CD4-positive, alpha-beta T cell treated with Interleukin-1 beta for 1 hour (primary cell): ENCODE measurements at regions not wholly inside any gene's neighbourhood (a gene's known extent, or its start where the extent isn't known, plus 50 kb on each side); places are given as distances from the start of the nearest gene placed in this dataset.

Source experiments
- DNase-seq, 2 donors: peaks; one replicate each; pipeline ENCODE4 v3.0.0-alpha.2; 2020 to 2022

- DNase-seq: no peak
Measured at GRCh38 chr18:60987963-60988362, 345.3 kb upstream of the CDH20 start.

GRCh38 chr18:60996326-60996725 is 336.9 kb upstream of the CDH20 start:
- DNase-seq: no peak

- DNase-seq: no peak
Measured at GRCh38 chr18:60996822-60997221, 336.4 kb upstream of the CDH20 start.

- DNase-seq: no peak
Measured at GRCh38 chr18:61001138-61001537, 332.1 kb upstream of the CDH20 start.

- DNase-seq: no peak
Measured at GRCh38 chr18:61006687-61007224, 326.5 kb upstream of the CDH20 start.

- DNase-seq: no peak
Measured at GRCh38 chr18:61019338-61020301, 313.6 kb upstream of the CDH20 start.

GRCh38 chr18:61025596-61025995 is 307.6 kb upstream of the CDH20 start:
- no peak for DNase-seq

- DNase-seq: no peak
Measured at GRCh38 chr18:61031626-61032025, 301.6 kb upstream of the CDH20 start.

- no peak for DNase-seq
Measured at GRCh38 chr18:61034580-61034979, 298.6 kb upstream of the CDH20 start.

- DNase-seq: no peak
Measured at GRCh38 chr18:61039251-61039650, 294.0 kb upstream of the CDH20 start.

- no peak for DNase-seq
Measured at GRCh38 chr18:61047794-61048193, 285.4 kb upstream of the CDH20 start.

- DNase-seq: no peak
Measured at GRCh38 chr18:61057443-61057842, 275.8 kb upstream of the CDH20 start.

- DNase-seq: no peak
Measured at GRCh38 chr18:61062258-61062657, 271.0 kb upstream of the CDH20 start.

GRCh38 chr18:61064911-61065310 is 268.3 kb upstream of the CDH20 start:
- no peak for DNase-seq

GRCh38 chr18:61076986-61077385 is 256.2 kb upstream of the CDH20 start:
- DNase-seq: no peak

- no peak for DNase-seq
Measured at GRCh38 chr18:61079714-61080113, 253.5 kb upstream of the CDH20 start.

- DNase-seq: no peak
Measured at GRCh38 chr18:61080954-61081528, 252.2 kb upstream of the CDH20 start.

- no peak for DNase-seq
Measured at GRCh38 chr18:61082976-61083630, 250.1 kb upstream of the CDH20 start.

GRCh38 chr18:61085036-61085435 is 248.2 kb upstream of the CDH20 start:
- no peak for DNase-seq

GRCh38 chr18:61085761-61086160 is 247.5 kb upstream of the CDH20 start:
- no peak for DNase-seq

- DNase-seq: no peak
Measured at GRCh38 chr18:61086657-61087056, 246.6 kb upstream of the CDH20 start.

GRCh38 chr18:61091379-61091778 is 241.9 kb upstream of the CDH20 start:
- no peak for DNase-seq

- no peak for DNase-seq
Measured at GRCh38 chr18:61093965-61094364, 239.3 kb upstream of the CDH20 start.

GRCh38 chr18:61096226-61096625 is 237.0 kb upstream of the CDH20 start:
- no peak for DNase-seq
